Mucosa of stomach (tissue), 1 donor: ENCODE measurements at regions not wholly inside any gene's neighbourhood (a gene's known extent, or its start where the extent isn't known, plus 50 kb on each side); places are given as distances from the start of the nearest gene placed in this dataset.

Experiments used
- H3K27me3 ChIP-seq: one replicate; pipeline ENCODE4 v1.7.0; 2013; ENCODE audit warnings: mild to moderate bottlenecking, low read length; ENCODE audit not compliant: control insufficient read depth, insufficient read depth
- H3K36me3 ChIP-seq: one replicate; pipeline ENCODE4 v1.7.0; 2013; ENCODE audit warnings: low read length; ENCODE audit not compliant: control insufficient read depth, insufficient read depth
- H3K4me1 ChIP-seq: one replicate; pipeline ENCODE4 v1.7.0; 2013; ENCODE audit warnings: mild to moderate bottlenecking, low read length; ENCODE audit not compliant: control insufficient read depth, insufficient read depth
- H3K4me3 ChIP-seq: one replicate; pipeline ENCODE4 v1.7.0; 2013; ENCODE audit warnings: low read length
- H3K9ac ChIP-seq: one replicate; pipeline ENCODE4 v1.7.0; 2013; ENCODE audit warnings: mild to moderate bottlenecking, low read length, moderate library complexity
- H3K9me3 ChIP-seq: one replicate; pipeline ENCODE4 v1.7.0; 2013; ENCODE audit warnings: mild to moderate bottlenecking, low read length, moderate library complexity; ENCODE audit not compliant: control insufficient read depth
- donor health status: Pancreatic carcinoma.

DNA sequence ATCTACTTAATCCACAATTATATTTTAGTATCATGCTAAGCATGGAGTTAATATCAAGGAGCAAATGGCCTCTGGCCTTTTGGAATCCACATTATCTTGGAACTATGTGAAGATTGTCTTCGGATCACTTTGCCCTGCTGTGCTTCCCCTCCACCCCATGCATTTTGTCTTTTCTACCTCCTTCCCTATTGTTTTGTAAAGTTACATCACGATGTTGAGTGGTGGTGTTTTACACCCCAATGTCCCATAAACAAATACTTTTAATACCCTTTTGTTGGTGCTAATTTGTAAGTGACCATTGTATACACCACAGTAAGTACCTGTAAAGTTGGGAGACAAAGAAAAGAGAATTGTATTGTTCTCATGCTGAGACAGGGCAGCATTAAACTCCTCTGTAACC is 258.4 kb upstream of the ZNF717 start:
- Histone ChIP-seq H3K27me3 (no peaks in the 10 kb centered on the region), H3K36me3 (no peaks in the 10 kb centered on the region), H3K9me3 (no peaks in the 10 kb centered on the region), H3K4me3 (no peak overlapping the region), H3K9ac (no peak overlapping the region), H3K4me1 (no peaks in the 10 kb centered on the region)

DNA sequence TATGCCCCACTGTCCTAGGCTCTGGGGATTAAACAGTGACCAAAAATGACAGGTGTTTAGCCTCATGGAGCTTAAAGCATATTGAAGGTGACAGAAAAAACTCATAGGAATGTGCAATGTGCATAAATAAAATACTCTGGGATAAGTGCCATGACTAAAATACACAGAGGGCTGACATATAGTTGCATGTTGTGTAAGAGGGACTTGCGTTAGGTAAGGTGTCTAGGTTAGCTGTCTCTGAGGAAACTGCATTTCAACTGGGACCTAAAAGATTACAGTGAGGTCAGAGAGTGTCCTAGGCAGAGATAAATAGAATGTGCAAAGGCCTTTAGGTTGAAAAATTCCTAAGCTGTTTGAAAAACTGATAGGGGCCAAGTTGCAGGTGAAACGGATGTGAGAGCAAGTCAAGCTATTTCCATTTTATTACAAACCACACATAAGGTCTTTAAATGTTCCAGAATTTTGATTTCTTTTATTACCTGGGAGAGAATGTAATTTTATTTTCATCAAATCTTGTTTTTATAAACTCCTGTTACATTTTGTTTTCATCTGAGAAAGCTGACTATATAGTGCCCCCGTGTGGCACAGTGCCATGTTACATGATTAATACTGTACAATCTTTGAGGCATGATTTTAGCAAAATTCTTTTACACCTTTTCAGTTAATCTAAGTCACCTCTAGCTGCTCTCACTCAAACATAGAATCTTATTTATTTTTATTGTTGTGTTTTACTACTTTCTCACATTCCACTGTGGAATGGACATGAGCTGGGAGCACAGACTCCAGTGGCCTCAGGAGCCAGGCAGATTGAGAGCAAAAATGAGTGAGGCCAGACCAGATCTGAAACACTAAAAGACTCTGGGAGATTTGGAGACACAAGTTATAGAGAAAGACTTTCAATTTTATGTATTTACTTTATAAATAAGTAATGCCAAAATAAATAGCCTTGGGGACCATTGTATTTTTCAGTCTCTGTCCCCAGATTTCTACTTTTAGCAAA is 259.6 kb upstream of the ZNF717 start:
- Histone ChIP-seq H3K4me1 (no peaks in the 10 kb centered on the region), H3K27me3 (no peaks in the 10 kb centered on the region), H3K36me3 (no peaks in the 10 kb centered on the region), H3K9me3 (no peaks in the 10 kb centered on the region), H3K4me3 (no peak overlapping the region), H3K9ac (no peak overlapping the region)

DNA sequence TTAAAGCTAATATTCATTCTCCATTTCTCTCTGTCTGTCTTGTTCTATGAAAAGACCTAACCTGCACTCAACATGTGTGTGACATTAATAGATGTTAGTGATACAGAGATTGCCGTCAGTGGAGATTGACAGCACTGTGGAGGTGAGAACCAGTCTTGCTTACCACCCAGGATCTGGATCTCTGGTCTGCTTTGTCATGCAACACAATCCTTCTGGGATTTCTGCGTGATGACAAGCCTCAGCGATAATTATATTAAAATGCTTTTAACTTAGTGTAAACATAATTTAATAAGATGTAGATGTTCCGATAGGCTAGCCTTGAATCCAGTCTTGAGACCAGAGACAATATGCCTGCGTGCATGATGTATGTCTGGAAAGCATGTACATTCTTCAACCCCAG is 262.0 kb upstream of the ZNF717 start:
- H3K9me3 ChIP-seq: no peaks in the 10 kb centered on the region
- H3K4me3 ChIP-seq: no peak overlapping the region
- H3K9ac ChIP-seq: no peak overlapping the region
- no peaks in the 10 kb centered on the region for H3K36me3 ChIP-seq
- H3K27me3 ChIP-seq: no peaks in the 10 kb centered on the region
- H3K4me1 ChIP-seq: no peaks in the 10 kb centered on the region

DNA sequence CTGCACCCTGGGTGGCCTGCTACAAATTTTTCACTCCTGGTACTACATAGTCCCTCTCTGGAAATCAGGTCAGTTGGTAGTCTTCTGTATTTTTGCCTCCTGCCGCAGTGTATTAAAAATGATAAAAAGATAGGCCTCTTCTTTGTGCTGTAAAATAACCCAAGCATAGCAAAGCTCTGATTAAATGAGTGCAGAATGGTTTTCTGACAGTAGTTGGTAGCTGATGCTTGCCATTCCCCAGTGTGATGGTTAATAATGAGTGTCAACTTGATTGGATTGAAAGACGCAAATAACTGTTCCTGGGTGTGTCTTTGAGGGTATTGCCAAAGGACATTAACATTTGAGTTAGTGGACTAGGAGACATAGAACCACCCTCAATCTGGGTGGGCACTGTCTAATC is 264.4 kb upstream of the ZNF717 start:
- H3K9ac ChIP-seq: no peak overlapping the region
- no peaks in the 10 kb centered on the region for H3K36me3 ChIP-seq
- no peak overlapping the region for H3K4me3 ChIP-seq
- H3K4me1 ChIP-seq: no peaks in the 10 kb centered on the region
- no peaks in the 10 kb centered on the region for H3K27me3 ChIP-seq
- H3K9me3 ChIP-seq: no peaks in the 10 kb centered on the region

DNA sequence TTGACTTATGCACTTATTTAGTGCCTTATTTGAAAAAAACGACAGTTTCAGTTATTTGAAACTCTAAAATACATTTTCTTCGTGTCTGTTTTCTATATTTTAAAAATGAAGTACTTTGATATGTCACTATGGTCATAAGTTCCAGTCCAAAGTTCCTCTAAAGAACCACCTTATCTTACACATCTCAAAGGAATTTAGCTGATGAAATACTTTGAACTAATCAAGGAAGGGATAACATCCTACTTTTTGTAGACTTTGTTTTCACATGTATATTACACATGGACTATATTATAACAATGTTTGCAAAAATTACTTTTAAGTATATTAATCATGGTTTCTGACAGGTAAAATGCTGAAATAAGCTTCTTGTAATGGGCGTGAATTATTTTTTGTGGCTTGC is 265.8 kb upstream of the ZNF717 start:
- H3K4me1 ChIP-seq: no peaks in the 10 kb centered on the region
- H3K27me3 ChIP-seq: no peaks in the 10 kb centered on the region
- no peaks in the 10 kb centered on the region for H3K36me3 ChIP-seq
- H3K4me3 ChIP-seq: no peak overlapping the region
- no peak overlapping the region for H3K9ac ChIP-seq
- H3K9me3 ChIP-seq: no peaks in the 10 kb centered on the region

DNA sequence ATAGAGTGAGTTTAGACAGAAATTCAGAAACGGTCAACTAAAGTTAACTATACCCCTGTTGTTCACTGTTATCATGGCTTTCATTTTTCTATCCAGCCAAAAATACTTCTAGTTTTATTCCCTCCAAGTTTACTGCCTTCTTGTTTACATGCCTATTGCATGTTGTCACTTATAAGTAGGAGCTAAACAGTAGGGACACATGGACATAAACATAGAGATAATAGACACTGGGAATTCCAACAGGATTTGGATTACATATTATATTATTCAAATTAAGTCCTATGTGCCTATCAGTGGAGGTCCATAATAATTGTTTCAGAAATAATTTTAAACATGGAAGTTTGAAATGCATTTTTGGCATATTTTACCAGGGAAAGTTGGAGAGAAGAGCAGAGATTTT is 269.1 kb upstream of the ZNF717 start:
- no peaks in the 10 kb centered on the region for H3K9me3 ChIP-seq

DNA sequence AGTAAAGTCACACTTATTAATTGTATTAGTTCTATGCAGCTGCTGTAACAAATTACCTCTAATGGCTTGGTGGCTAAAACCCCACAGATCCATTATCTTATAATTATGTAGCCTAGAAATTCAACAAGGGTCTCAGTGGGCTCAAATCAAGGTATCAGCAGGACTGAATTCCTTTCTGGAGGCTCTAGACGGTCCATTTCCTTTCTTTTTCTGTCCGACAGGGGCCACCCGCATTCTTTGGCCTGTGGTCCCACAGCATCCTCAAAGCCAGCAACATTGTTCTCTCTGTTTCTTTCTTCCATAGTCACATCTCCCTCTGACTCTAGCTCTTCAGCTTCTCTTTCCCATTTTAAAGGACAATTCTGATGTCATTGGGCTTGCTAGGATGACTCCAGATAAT is 276.3 kb upstream of the ZNF717 start:
- Histone ChIP-seq H3K9me3 (no peaks in the 10 kb centered on the region), H3K27me3 (no peaks in the 10 kb centered on the region), H3K4me3 (no peak overlapping the region), H3K9ac (no peak overlapping the region), H3K36me3 (no peaks in the 10 kb centered on the region), H3K4me1 (peaks cover 20% of the 10 kb centered on the region)

More for the DNA sequence above, 269.1 kb upstream of the ZNF717 start:
- Histone ChIP-seq H3K9ac (no peak overlapping the region), H3K4me1 (no peaks in the 10 kb centered on the region), H3K27me3 (no peaks in the 10 kb centered on the region), H3K36me3 (no peaks in the 10 kb centered on the region), H3K4me3 (no peak overlapping the region)

GRCh38 chr3:76063019-76063418 is 277.7 kb upstream of the ZNF717 start:
- Histone ChIP-seq H3K9ac (no peak overlapping the region), H3K4me1 (peaks cover 20% of the 10 kb centered on the region), H3K9me3 (no peaks in the 10 kb centered on the region), H3K36me3 (no peaks in the 10 kb centered on the region), H3K27me3 (no peaks in the 10 kb centered on the region), H3K4me3 (no peak overlapping the region)

GRCh38 chr3:76063811-76064210 is 278.5 kb upstream of the ZNF717 start:
- peaks cover 20% of the 10 kb centered on the region for H3K4me1 ChIP-seq
- H3K36me3 ChIP-seq: no peaks in the 10 kb centered on the region
- H3K27me3 ChIP-seq: no peaks in the 10 kb centered on the region

DNA sequence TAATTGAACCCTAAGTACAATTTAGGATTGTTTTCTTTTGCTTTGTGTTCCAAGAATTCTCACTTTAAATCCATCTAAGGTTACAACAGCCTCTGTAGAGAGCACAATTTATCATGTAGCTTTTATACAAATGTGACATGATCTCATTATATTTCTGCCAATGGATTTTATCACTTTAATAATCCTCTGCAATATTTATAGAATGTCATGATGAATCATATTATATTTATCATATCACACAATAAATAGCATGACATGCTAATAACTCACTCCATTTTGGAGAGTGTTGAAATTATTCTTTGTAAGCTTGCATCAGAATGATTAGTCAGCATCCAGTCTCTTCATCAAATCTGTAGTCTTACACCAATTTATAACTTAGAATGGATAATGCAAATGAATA is 280.6 kb upstream of the ZNF717 start:
- H3K27me3 ChIP-seq: no peaks in the 10 kb centered on the region
- H3K36me3 ChIP-seq: no peaks in the 10 kb centered on the region
- H3K4me1 ChIP-seq: peaks cover 20% of the 10 kb centered on the region
- H3K9me3 ChIP-seq: no peaks in the 10 kb centered on the region
- no peak overlapping the region for H3K4me3 ChIP-seq
- no peak overlapping the region for H3K9ac ChIP-seq

More at GRCh38 chr3:76063811-76064210, 278.5 kb upstream of the ZNF717 start:
- H3K4me3 ChIP-seq: no peak overlapping the region
- H3K9ac ChIP-seq: no peak overlapping the region
- H3K9me3 ChIP-seq: no peaks in the 10 kb centered on the region

DNA sequence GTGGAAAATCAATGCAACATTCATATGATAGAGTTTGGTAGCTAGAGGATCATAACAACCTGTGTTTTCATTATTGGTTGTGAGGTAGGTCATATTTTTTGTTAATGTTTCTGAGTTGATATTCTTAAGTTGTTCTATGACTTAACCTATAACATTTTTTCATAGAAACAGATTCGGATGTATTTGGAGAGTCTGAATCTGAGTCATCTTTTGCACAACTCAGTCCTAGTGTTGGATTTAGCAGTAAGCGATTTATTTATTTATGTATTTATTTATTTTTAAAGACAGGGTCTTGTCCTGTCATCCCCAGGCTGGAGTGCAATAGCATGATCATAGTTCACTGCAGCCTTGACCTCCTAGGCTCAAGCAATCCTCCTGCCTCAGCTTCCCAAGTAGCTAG is 292.8 kb upstream of the ZNF717 start:
- no peaks in the 10 kb centered on the region for H3K27me3 ChIP-seq
- no peak overlapping the region for H3K4me3 ChIP-seq
- H3K36me3 ChIP-seq: no peaks in the 10 kb centered on the region
- no peaks in the 10 kb centered on the region for H3K4me1 ChIP-seq
- H3K9ac ChIP-seq: no peak overlapping the region
- no peaks in the 10 kb centered on the region for H3K9me3 ChIP-seq

DNA sequence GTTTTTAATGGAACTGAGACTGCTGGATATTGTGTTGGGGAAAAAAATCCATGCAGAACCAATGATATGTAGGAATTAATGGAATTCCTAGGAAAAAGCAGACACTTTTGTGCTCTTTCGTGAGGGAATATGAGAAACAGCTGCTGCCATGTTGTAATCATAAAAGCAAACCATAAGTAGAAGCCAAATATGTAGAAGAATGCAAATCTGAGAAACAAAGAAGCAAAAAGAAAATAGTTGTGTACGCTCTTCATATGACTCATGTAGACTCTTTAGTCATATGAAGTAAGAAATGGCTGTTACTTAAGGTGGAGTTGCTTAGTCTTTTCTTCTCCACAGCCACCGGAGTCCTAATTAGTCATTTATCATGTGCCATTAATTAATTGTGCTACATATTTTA is 298.6 kb upstream of the ZNF717 start:
- H3K4me3 ChIP-seq: no peak overlapping the region
- no peak overlapping the region for H3K9ac ChIP-seq
- H3K36me3 ChIP-seq: no peaks in the 10 kb centered on the region
- no peaks in the 10 kb centered on the region for H3K27me3 ChIP-seq
- no peaks in the 10 kb centered on the region for H3K9me3 ChIP-seq
- H3K4me1 ChIP-seq: no peaks in the 10 kb centered on the region
